Caco-2 (cell line): ENCODE measurements at regions not wholly inside any gene's neighbourhood (a gene's known extent, or its start where the extent isn't known, plus 50 kb on each side); places are given as distances from the start of the nearest gene placed in this dataset.

Experiments
- BruUV-seq: library from RNA; stranded (reverse); fragments of 400-500 nt; replicated peaks from 2 replicates; lab custom pipeline; 2021; lab: Mats Ljungman, UMichigan
- CTCF ChIA-PET: fragments of 300-600 bp; sonication (Branson Sonifier 250); formaldehyde crosslinking; loops from one replicate; lab custom pipeline; 2022; ENCODE audit warnings: antibody characterized with exemption; lab: Charles Lee
- POLR2A ChIA-PET: fragments of 300-600 bp; sonication (Branson Sonifier 250); formaldehyde crosslinking; loops from one replicate; lab custom pipeline; 2022; ENCODE audit warnings: antibody characterized with exemption; lab: Charles Lee
- DNase-seq, 2 experiments: peaks; one replicate each; pipeline versions ENCODE4 v3.0.0 to v3.0.0-alpha.2; 2020 to 2022
- H3K27me3 ChIP-seq: replicated peaks from 2 replicates; pipeline ENCODE4 v1.6.0; 2011; ENCODE audit warnings: low read length; ENCODE audit not compliant: control insufficient read depth, insufficient read depth
- H3K36me3 ChIP-seq: 2 replicates; pipeline ENCODE4 v1.5.1; 2011; ENCODE audit warnings: low read length; ENCODE audit not compliant: control insufficient read depth, insufficient read depth
- H3K4me1 ChIP-seq: fragments of 250-450 bp; sonication (Bioruptor Pico); 2 replicates; pipeline ENCODE4 v1.5.1; 2020; ENCODE audit warnings: mild to moderate bottlenecking
- H3K4me3 ChIP-seq: 2 replicates; pipeline ENCODE4 v1.5.1; 2011; ENCODE audit warnings: low read depth, mild to moderate bottlenecking, control low read depth, low read length
- H3K9me3 ChIP-seq: fragments of 250-450 bp; sonication (Bioruptor Pico); 2 replicates; pipeline ENCODE4 v1.5.1; 2020; ENCODE audit warnings: mild to moderate bottlenecking, moderate library complexity
- H3K27ac Mint-ChIP-seq: one replicate; pipeline ENCODE4 v1.8.0; 2022; ENCODE audit warnings: mixed read lengths; ENCODE audit not compliant: unreplicated experiment
- H3K27me3 Mint-ChIP-seq: one replicate; pipeline ENCODE4 v1.8.0; 2022; ENCODE audit warnings: mixed read lengths; ENCODE audit not compliant: insufficient read depth, unreplicated experiment
- H3K36me3 Mint-ChIP-seq: one replicate; pipeline ENCODE4 v1.8.0; 2022; ENCODE audit warnings: mild to moderate bottlenecking, mixed read lengths; ENCODE audit not compliant: insufficient read depth, unreplicated experiment
- H3K4me1 Mint-ChIP-seq: one replicate; pipeline ENCODE4 v1.8.0; 2022; ENCODE audit warnings: low read depth, mixed read lengths; ENCODE audit not compliant: unreplicated experiment
- H3K4me3 Mint-ChIP-seq: one replicate; pipeline ENCODE4 v1.8.0; 2022; ENCODE audit warnings: mild to moderate bottlenecking, moderate library complexity, mixed read lengths; ENCODE audit not compliant: unreplicated experiment
- H3K9me3 Mint-ChIP-seq: one replicate; pipeline ENCODE4 v1.8.0; 2022; ENCODE audit warnings: mixed read lengths; ENCODE audit not compliant: unreplicated experiment
- CTCF ChIP-seq, 2 experiments: fragments of 200-600 bp in 1 of 2; IDR thresholded peaks; 1 replicate in 1 of 2; 2 replicates in 1 of 2; pipeline versions ENCODE4 v1.5.1 to v1.8.0; 2011 to 2022; ENCODE audit warnings: antibody characterized with exemption in 1 of 2, control low read depth in 1 of 2, inconsistent platforms in 1 of 2, low read depth in 1 of 2, low read length in 1 of 2, mild to moderate bottlenecking in 1 of 2, moderate library complexity in 1 of 2; ENCODE audit not compliant: insufficient read depth in 1 of 2, severe bottlenecking in 1 of 2, unreplicated experiment in 1 of 2
- intact Hi-C: fragments of 100-400 bp; cut with micrococcal nuclease; formaldehyde crosslinking; loops from one replicate; pipeline ENCODE4 v1.10.0; 2022; ENCODE audit not compliant: unreplicated experiment

GRCh38 chr1:170284016-170284415 lies 138.3 kb downstream of the NTMT2 start:
- Histone ChIP-seq H3K4me3 (no peak overlapping the region), H3K9me3 (no peaks in the 10 kb centered on the region), H3K27me3 (no peaks in the 10 kb centered on the region), H3K36me3 (no peaks in the 10 kb centered on the region; the same call in 1 of the 2 replicates), H3K4me1 (no peaks in the 10 kb centered on the region)
- peaks cover 9% of the 10 kb centered on the region for H3K27me3 Mint-ChIP-seq
- DNase-seq = no peak
- CTCF ChIA-PET = no interaction called here
- H3K4me1 Mint-ChIP-seq = no peaks in the 10 kb centered on the region
- H3K27ac Mint-ChIP-seq = no peak overlapping the region
- no peak for TF ChIP-seq CTCF (IDR thresholded peaks at IDR 0.05; ENCODE audit: insufficient read depth in 1 of 2, low read depth in 1 of 2, low read length in 1 of 2, severe bottlenecking in 1 of 2, unreplicated experiment in 1 of 2)
- H3K36me3 Mint-ChIP-seq = no peaks in the 10 kb centered on the region
- BruUV-seq = no TSS peak
- H3K4me3 Mint-ChIP-seq = no peak overlapping the region
- no peaks in the 10 kb centered on the region for H3K9me3 Mint-ChIP-seq
- POLR2A ChIA-PET = no interaction called here
- intact Hi-C loops = no loop called here

- H3K9me3 Mint-ChIP-seq = no peaks in the 10 kb centered on the region
- CTCF ChIA-PET = no interaction called here
- H3K4me1 Mint-ChIP-seq = no peaks in the 10 kb centered on the region
- H3K27ac Mint-ChIP-seq = no peak overlapping the region
- no peaks in the 10 kb centered on the region for H3K4me1 ChIP-seq
- H3K27me3 Mint-ChIP-seq = peaks cover 9% of the 10 kb centered on the region
- intact Hi-C loops = no loop called here
- no peak overlapping the region for H3K4me3 ChIP-seq
- no TSS peak for BruUV-seq
- H3K27me3 ChIP-seq = no peaks in the 10 kb centered on the region
- no peaks in the 10 kb centered on the region for H3K9me3 ChIP-seq
- POLR2A ChIA-PET = no interaction called here
- H3K4me3 Mint-ChIP-seq = no peak overlapping the region
- no peaks in the 10 kb centered on the region; the same call in 1 of the 2 replicates for H3K36me3 ChIP-seq
- no peak for TF ChIP-seq CTCF (IDR thresholded peaks at IDR 0.05; ENCODE audit: insufficient read depth in 1 of 2, low read depth in 1 of 2, low read length in 1 of 2, severe bottlenecking in 1 of 2, unreplicated experiment in 1 of 2)
- H3K36me3 Mint-ChIP-seq = no peaks in the 10 kb centered on the region
- DNase-seq = no peak
Measured at GRCh38 chr1:170284512-170284911, 138.8 kb downstream of the NTMT2 start.

- no peaks in the 10 kb centered on the region for H3K9me3 Mint-ChIP-seq
- POLR2A ChIA-PET = no interaction called here
- no peak overlapping the region for H3K4me3 ChIP-seq
- no peaks in the 10 kb centered on the region for H3K36me3 Mint-ChIP-seq
- no peak overlapping the region for H3K4me3 Mint-ChIP-seq
- no peak overlapping the region for H3K27ac Mint-ChIP-seq
- H3K9me3 ChIP-seq = no peaks in the 10 kb centered on the region
- DNase-seq = no peak
- no peaks in the 10 kb centered on the region; the same call in 1 of the 2 replicates for H3K36me3 ChIP-seq
- H3K4me1 Mint-ChIP-seq = no peaks in the 10 kb centered on the region
- no peaks in the 10 kb centered on the region for H3K4me1 ChIP-seq
- no TSS peak for BruUV-seq
- CTCF ChIA-PET = no interaction called here
- no peak for TF ChIP-seq CTCF (IDR thresholded peaks at IDR 0.05; ENCODE audit: insufficient read depth in 1 of 2, low read depth in 1 of 2, low read length in 1 of 2, severe bottlenecking in 1 of 2, unreplicated experiment in 1 of 2)
- no peaks in the 10 kb centered on the region for H3K27me3 ChIP-seq
- intact Hi-C loops = no loop called here
- peaks cover 9% of the 10 kb centered on the region for H3K27me3 Mint-ChIP-seq
Measured at GRCh38 chr1:170284951-170285350, 139.2 kb downstream of the NTMT2 start.
